Effector CD4-positive, alpha-beta T cell (primary cell): ENCODE measurements at regions not wholly inside any gene's neighbourhood (a gene's known extent, or its start where the extent isn't known, plus 50 kb on each side); places are given as distances from the start of the nearest gene placed in this dataset.

Experiments
- DNase-seq: peaks from one replicate; pipeline ENCODE4 v3.0.0-alpha.2; 2020

- no peak for DNase-seq
Observed at GRCh38 chr15:94098921-94099573, 132.3 kb upstream of the MCTP2 start.

- DNase-seq = no peak
Observed at GRCh38 chr15:94097552-94097951, 133.8 kb upstream of the MCTP2 start.

- no peak for DNase-seq
Observed at GRCh38 chr15:94094310-94094709, 137.1 kb upstream of the MCTP2 start.

GRCh38 chr15:94086341-94086740, 145.0 kb upstream of the MCTP2 start:
- no peak for DNase-seq

- no peak for DNase-seq
Observed at GRCh38 chr15:94083467-94084052, 147.8 kb upstream of the MCTP2 start.

DNA sequence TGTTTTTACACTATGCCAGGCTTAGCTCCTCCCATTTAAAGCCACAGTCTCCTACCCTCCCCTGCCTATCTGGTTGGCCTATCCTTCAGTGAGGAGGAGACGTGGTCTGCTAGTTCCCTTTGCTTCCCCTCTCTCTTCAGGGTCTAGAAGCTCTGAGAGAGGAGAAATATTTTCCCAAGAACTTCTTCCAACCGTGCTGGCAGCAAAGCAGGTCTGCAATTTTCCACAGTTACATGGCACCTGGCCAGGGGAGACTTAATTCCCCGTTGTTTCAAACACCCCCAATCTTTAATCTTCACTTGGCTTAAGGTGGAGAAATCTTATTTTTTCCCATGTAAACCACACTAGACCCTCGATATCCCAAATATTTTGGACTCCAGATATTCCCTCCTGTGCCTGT, 149.5 kb upstream of the MCTP2 start:
- no peak for DNase-seq

GRCh38 chr15:94080989-94081605, 150.3 kb upstream of the MCTP2 start:
- no peak for DNase-seq

DNA sequence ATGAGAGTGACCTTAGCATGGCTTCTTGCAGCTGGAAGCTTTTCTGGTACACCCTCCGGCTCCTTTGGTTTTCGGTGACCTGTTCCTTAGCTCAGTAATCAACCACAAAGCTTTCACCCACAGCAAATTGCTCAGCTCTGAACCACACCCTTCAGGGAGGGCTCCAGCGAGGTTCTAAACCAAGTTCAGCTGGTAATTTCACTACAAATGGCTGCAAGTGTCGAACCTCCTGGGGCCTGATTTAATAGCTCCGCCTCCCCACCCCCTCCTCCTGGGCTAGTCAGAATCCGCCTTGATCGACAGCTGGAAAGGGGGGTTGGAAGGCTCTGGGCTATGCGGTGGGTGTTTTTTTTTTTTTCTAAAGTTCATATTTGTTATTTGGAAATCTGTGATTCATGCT, 150.9 kb upstream of the MCTP2 start:
- no peak for DNase-seq

GRCh38 chr15:94079968-94080367, 151.4 kb upstream of the MCTP2 start:
- DNase-seq = no peak

DNA sequence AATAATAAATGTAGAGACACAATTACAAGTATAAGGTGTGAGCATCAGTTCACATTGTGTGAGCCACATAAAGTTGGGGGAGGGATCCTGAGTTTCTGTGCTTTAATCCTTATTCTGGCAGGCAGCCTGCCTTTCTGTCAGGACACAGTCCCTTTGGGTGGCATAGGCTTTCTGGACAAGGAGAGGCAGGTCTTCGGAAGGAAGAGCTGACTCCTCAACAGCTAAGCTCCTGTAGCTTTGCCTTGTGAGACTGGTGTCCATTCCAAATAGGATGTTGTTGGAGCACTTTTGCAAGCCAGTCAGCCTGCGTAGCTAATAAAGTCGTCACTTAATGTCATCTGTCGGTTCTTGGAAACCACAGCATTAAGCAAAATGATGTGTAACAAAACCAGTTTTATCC, 151.9 kb upstream of the MCTP2 start:
- DNase-seq = no peak

- DNase-seq = no peak
Observed at GRCh38 chr15:94077938-94078337, 153.4 kb upstream of the MCTP2 start.

DNA sequence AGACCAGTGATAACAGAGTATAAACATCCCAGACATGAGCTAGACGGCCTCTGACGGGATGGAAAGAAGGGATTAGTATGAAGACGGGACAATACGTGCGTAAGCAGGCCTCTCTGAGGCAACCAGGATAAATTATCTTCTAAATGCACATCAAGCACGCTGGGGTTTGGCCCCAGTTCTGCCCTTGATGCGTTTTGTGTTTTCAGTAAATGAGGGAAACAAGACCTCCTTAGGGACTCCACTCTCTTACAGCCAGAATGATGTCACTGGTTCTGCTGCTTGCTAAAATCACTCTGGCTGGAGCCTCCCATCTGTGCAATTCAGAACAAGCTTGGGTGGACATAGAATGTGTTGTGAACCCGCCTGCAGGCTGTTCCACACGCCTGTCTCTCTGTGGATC, 156.0 kb upstream of the MCTP2 start:
- no peak for DNase-seq

GRCh38 chr15:94070356-94071295, 160.7 kb upstream of the MCTP2 start:
- DNase-seq = no peak

DNA sequence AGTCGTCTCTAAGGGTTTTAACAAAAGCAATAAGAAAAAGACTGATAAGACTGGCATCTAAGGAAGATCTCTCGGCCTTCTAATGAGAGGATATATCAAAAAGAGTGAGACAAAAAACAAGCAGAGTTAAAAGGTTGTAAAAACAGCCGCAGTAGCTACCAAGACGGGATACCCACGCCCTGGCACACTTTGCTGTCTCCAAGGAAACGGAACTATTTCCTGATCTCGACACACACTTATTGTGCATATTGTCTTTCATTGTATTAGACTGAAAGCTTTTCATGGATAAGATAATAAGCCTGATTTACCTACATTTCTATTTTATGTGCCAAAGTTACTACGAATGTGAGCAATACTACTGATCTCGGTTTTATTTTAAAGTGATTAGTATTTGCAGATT, 161.5 kb upstream of the MCTP2 start:
- no peak for DNase-seq

- DNase-seq = no peak
Observed at GRCh38 chr15:94066811-94067210, 164.6 kb upstream of the MCTP2 start.

GRCh38 chr15:94066046-94066445, 165.3 kb upstream of the MCTP2 start:
- no peak for DNase-seq

DNA sequence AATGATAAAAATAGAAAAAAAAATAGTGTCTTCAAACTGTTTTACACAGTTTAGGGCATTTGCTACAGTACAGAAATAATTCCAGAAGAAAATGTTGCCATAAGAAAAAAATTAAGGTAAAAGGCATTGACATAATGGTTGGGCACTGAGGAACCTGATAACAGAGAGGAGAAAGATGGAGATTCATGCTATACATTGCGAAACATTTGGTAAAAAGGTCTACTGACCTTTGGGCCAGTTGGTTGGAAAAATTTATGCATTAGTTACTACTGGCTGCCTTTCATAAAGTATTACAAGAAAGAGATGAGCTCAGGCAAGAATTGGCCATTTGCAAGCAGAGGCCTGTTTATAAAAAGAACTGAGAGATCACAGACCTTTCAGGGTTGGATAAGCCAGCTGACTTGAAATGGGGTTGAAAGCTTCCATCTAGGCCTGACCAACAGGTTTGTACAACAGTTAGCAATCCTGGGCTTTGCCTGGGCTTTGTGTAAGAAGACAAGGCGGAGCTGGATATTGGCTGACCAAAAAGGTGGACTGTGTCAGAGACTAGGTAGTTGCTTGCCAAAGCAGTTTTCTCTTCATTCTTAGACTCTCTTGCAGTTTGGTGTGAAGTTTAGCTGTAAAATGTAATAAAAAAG, 166.6 kb upstream of the MCTP2 start:
- no peak for DNase-seq

DNA sequence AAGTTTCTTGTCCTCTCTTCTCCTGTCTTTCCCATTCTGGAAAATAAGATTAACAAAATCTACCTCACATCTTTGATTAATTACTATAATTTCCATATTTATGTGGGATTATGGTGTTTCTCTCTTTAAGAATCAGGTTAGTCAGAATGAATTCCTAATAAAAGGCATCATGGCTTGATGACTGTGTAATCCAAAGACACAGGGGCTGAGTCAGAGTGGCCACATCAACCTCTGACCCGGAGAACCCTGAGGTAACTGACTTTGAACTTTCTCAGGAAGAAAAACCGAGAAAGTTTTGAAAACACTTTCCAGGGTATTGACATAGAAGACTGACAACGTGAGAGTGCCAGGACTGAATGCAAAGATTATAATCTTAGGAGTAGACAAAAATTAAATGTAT, 170.3 kb upstream of the MCTP2 start:
- no peak for DNase-seq

GRCh38 chr15:94059013-94059587, 172.3 kb upstream of the MCTP2 start:
- no peak for DNase-seq

- no peak for DNase-seq
Observed at GRCh38 chr15:94057305-94057704, 174.1 kb upstream of the MCTP2 start.

DNA sequence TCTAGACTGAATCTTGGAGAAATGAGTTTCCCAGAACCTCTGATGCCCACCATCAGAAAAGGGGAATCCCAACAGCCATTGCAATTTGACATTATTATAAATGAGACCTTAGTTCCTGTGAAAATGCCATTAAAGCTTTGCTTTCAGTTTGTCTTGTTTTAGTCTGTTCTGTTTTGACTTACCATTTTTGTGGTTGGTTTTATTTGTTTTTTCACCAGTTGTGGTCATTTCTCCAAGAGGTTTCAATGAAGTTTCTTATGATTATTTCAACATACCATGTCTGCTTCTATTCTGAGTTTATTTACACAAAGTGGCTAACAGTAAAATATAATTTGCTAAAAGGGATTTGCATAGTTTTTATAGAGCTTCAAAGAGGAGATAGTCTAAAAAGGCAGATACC, 175.0 kb upstream of the MCTP2 start:
- DNase-seq = no peak

- no peak for DNase-seq
Observed at GRCh38 chr15:94053626-94054025, 177.7 kb upstream of the MCTP2 start.

- no peak for DNase-seq
Observed at GRCh38 chr15:94052711-94053110, 178.7 kb upstream of the MCTP2 start.
